ENCODE measurements at regions not wholly inside any gene's neighbourhood (a gene's known extent, or its start where the extent isn't known, plus 50 kb on each side); places are given as distances from the start of the nearest gene placed in this dataset.

DNA sequence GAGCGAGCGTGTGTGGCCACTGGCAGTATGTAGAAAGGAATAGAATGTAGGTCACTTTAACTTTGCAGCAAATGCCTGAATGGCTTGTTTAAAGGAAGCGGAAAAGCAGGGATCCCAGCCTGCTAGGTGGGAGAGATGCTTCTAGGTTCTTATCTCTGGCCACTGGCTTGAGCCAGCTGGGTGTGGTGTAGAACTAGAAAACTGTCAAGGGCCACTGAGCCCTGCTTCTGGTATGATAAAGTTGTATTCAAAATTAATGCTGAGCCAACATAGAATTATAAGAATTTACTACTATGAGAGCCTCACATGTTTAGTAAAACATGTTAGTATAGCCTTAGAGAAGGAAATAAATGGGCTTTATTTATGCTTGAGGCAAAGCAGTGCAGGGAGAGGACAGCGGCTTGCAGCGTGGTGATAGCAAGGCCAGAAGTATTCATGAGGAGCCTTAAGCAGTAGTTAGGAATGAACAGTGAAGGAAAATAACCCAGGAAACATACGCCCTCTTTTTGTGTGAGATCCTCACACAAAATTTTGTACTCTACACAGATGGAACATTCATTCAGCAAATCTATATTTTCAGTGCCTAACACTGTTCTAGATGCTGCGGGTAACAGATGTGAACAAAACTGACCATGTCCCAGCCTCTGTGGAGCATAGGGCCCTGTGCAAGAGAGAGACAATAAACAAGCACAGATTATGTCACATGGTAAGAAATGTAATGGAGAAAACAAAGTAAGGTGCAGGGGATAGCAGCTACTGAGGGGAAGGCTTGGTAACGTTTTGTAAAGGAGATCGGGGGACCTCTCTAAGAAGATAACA lies 863.2 kb downstream of the DIAPH3 start:
- H3K9ac ChIP-seq (ENCODE audit: extremely low read depth, insufficient read length, low read length): no peak overlapping the region
- H2BK15ac ChIP-seq (ENCODE audit: low read depth, low read length): no peak overlapping the region
- H3K9me3 ChIP-seq (ENCODE audit: control insufficient read depth, low read depth, low read length): no peaks in the 10 kb centered on the region
- Mint-ChIP-seq H3K9me3 (peaks cover 2 to 7% of the 10 kb centered on the region in 2 experiments; a peak in 3 of 5 replicates), H3K27me3 (ENCODE audit: low read depth) (no peaks in the 10 kb centered on the region), H3K27ac (no peak overlapping the region), H3K36me3 (ENCODE audit: insufficient read depth in 1 of 3, low read depth in 3 of 3) (no peaks in the 10 kb centered on the region; a peak in 1 of 7 replicates), H3K4me3 (no peak overlapping the region), H3K4me1 (no peaks in the 10 kb centered on the region)
- no peak overlapping the region for H3K23ac ChIP-seq (ENCODE audit: insufficient read length, low read depth, low read length)
- H2BK12ac ChIP-seq (ENCODE audit: insufficient read length, low read depth, low read length): no peak overlapping the region
- no peaks in the 10 kb centered on the region; the same call in 1 of the 2 replicates for H3K27me3 ChIP-seq (ENCODE audit: insufficient read depth, low read length)
- H4K91ac ChIP-seq (ENCODE audit: insufficient read length, low read depth, low read length): no peak overlapping the region
- no peak overlapping the region for H4K5ac ChIP-seq (ENCODE audit: insufficient read length, low read depth, low read length)
- no peak overlapping the region for H2BK20ac ChIP-seq (ENCODE audit: low read depth, low read length, poor library complexity, severe bottlenecking)
- no peak overlapping the region for H2AK5ac ChIP-seq (ENCODE audit: insufficient read length, low read length)
- no peak for TF ChIP-seq CTCF (conservative IDR thresholded peaks at IDR 0.05)
- no peak overlapping the region for H3T11ph ChIP-seq (ENCODE audit: low read length)
- H2AFZ ChIP-seq (ENCODE audit: low read length): no peak overlapping the region
- no peaks in the 10 kb centered on the region for H3K23me2 ChIP-seq (ENCODE audit: insufficient read length, low read depth, low read length, poor library complexity, severe bottlenecking)
- H3K79me1 ChIP-seq (ENCODE audit: insufficient read depth, low read depth, low read length, poor library complexity, severe bottlenecking): no peaks in the 10 kb centered on the region
- H4K20me1 ChIP-seq (ENCODE audit: control insufficient read depth, insufficient read depth, insufficient read length): no peaks in the 10 kb centered on the region
- H3K27ac ChIP-seq (ENCODE audit: insufficient read length, low read depth, low read length): no peak overlapping the region
- no peak overlapping the region for H3K56ac ChIP-seq (ENCODE audit: insufficient read length, low read depth, low read length)
- WGBS (ENCODE audit: extremely low coverage, insufficient read length, low lambda C conversion rate): no CpG with 5 or more reads among the region's 9 CpGs
- H3K4ac ChIP-seq (ENCODE audit: low read depth, low read length): no peak overlapping the region
- H2BK120ac ChIP-seq (ENCODE audit: low read depth, low read length, poor library complexity, severe bottlenecking): no peak overlapping the region
- no peak overlapping the region for H4K8ac ChIP-seq (replicated peaks; ENCODE audit: insufficient read length, low read depth, low read length)
- H3K14ac ChIP-seq (ENCODE audit: insufficient read depth, low read length): no peak overlapping the region
- no peak overlapping the region for H2BK5ac ChIP-seq (ENCODE audit: insufficient read length, low read length)
- no peaks in the 10 kb centered on the region for H3K79me2 ChIP-seq (ENCODE audit: insufficient read depth, low read length)
- no peak overlapping the region for H3K4me2 ChIP-seq (ENCODE audit: insufficient read depth, insufficient read length, low read length)
- H3K18ac ChIP-seq (ENCODE audit: insufficient read length, low read depth, low read length): no peak overlapping the region
- no peak for DNase-seq
- no peaks in the 10 kb centered on the region for H3K4me1 ChIP-seq (ENCODE audit: insufficient read depth, low read length)
